H1 (cell line): ENCODE measurements at regions not wholly inside any gene's neighbourhood (a gene's known extent, or its start where the extent isn't known, plus 50 kb on each side); places are given as distances from the start of the nearest gene placed in this dataset.
A peak's percentile ranks its signal among the peaks of the same experiment; 100 is the strongest.

Experiments
- CTCF ChIA-PET: fragments of 300-600 bp; sonication (Branson Sonifier 250); formaldehyde crosslinking; loops from one replicate; lab custom pipeline; 2021; ENCODE audit not compliant: partially characterized antibody; lab: Charles Lee
- POLR2A ChIA-PET: fragments of 300-600 bp; sonication (Branson Sonifier 250); formaldehyde crosslinking; loops from one replicate; lab custom pipeline; 2021; ENCODE audit warnings: inconsistent platforms; ENCODE audit not compliant: partially characterized antibody; lab: Charles Lee
- DNase-seq, 2 experiments: peaks; one replicate each; pipeline versions ENCODE4 v3.0.0 to v3.0.0-alpha.2; 2010 to 2022; ENCODE audit warnings: low spot score in 2 of 2, low read depth in 1 of 2, mixed read lengths in 1 of 2
- FAIRE-seq: peaks from 2 replicates; lab custom pipeline; 2011; peaks lifted over from hg19 to GRCh38; lab: Jason Lieb, UNC
- H2AFZ ChIP-seq: 2 replicates; pipeline ENCODE4 v1.8.1; 2012; ENCODE audit warnings: low read length, inconsistent platforms
- H2AK5ac ChIP-seq: 2 replicates; pipeline ENCODE4 v1.6.1; 2013; ENCODE audit warnings: low read depth, low read length
- H2BK120ac ChIP-seq: replicated peaks from 2 replicates; pipeline ENCODE3; 2013; ENCODE audit warnings: low read depth, low read length, inconsistent platforms
- H2BK12ac ChIP-seq: 2 replicates; pipeline ENCODE4 v1.6.1; 2013; ENCODE audit warnings: low read depth, low read length
- H2BK15ac ChIP-seq: 2 replicates; pipeline ENCODE4 v1.6.1; 2013; ENCODE audit warnings: low read length
- H2BK20ac ChIP-seq: 2 replicates; pipeline ENCODE4 v1.6.1; 2013; ENCODE audit warnings: low read length
- H2BK5ac ChIP-seq: 2 replicates; pipeline ENCODE4 v1.6.1; 2013; ENCODE audit warnings: low read depth, low read length
- H3K14ac ChIP-seq: 2 replicates; pipeline ENCODE4 v1.6.1; 2013; ENCODE audit warnings: inconsistent platforms; ENCODE audit not compliant: insufficient read length
- H3K18ac ChIP-seq: 2 replicates; pipeline ENCODE4 v1.6.1; 2013; ENCODE audit warnings: low read length; ENCODE audit errors: extremely low read depth
- H3K23ac ChIP-seq: 2 replicates; pipeline ENCODE4 v1.6.1; 2013; ENCODE audit warnings: inconsistent platforms; ENCODE audit not compliant: insufficient read length
- H3K23me2 ChIP-seq: 2 replicates; pipeline ENCODE4 v1.6.1; 2013; ENCODE audit warnings: low read depth, low read length
- H3K27ac ChIP-seq: 2 replicates; pipeline ENCODE4 v1.6.1; 2011; ENCODE audit warnings: low read depth, low read length, inconsistent platforms
- H3K27me3 ChIP-seq, 4 experiments: replicated peaks in 1 of 4; 1 replicate in 1 of 4; 2 replicates in 3 of 4; pipeline versions ENCODE4 v1.6.1 to v1.8.1; 2011 to 2013; ENCODE audit warnings: low read length in 3 of 4, mild to moderate bottlenecking in 3 of 4, inconsistent platforms in 2 of 4, mixed read lengths in 2 of 4, moderate library complexity in 1 of 4; ENCODE audit not compliant: control insufficient read depth in 3 of 4, insufficient read depth in 3 of 4; ENCODE audit errors: extremely low read depth in 1 of 4
- H3K36me3 ChIP-seq, 4 experiments: 2 replicates each; pipeline versions ENCODE4 v1.6.1 to v1.8.1; 2011 to 2013; ENCODE audit warnings: mild to moderate bottlenecking in 4 of 4, low read length in 3 of 4, moderate library complexity in 2 of 4, control low read depth in 1 of 4, inconsistent platforms in 1 of 4; ENCODE audit not compliant: insufficient read depth in 4 of 4, control insufficient read depth in 2 of 4
- H3K4ac ChIP-seq: replicated peaks from 2 replicates; pipeline ENCODE3; 2013; ENCODE audit warnings: low read length, low read depth, mixed read lengths, inconsistent platforms; ENCODE audit not compliant: insufficient read length
- H3K4me1 ChIP-seq, 4 experiments: replicated peaks in 1 of 4; 1 replicate in 1 of 4; 2 replicates in 3 of 4; pipeline versions ENCODE4 v1.6.1 to v1.8.1; 2011 to 2013; ENCODE audit warnings: low read length in 3 of 4, inconsistent platforms in 2 of 4, mixed read lengths in 1 of 4; ENCODE audit not compliant: insufficient read depth in 4 of 4, control insufficient read depth in 3 of 4
- H3K4me2 ChIP-seq, 2 experiments: 2 replicates each; pipeline versions ENCODE4 v1.6.1 to v1.8.1; 2011 to 2013; ENCODE audit warnings: low read depth in 2 of 2, low read length in 2 of 2, control low read depth in 1 of 2, inconsistent platforms in 1 of 2, mild to moderate bottlenecking in 1 of 2; ENCODE audit not compliant: insufficient read depth in 1 of 2
- H3K4me3 ChIP-seq, 4 experiments: fragments of 200-600, 300-600 bp in 1 of 4; sonication (generic), shearing (Covaris generic), sonication (Bioruptor Twin) in 1 of 4; 2 replicates each; pipeline versions ENCODE4 v1.5.1 to v1.8.1; 2011 to 2016; ENCODE audit warnings: low read length in 4 of 4, low read depth in 3 of 4, control low read depth in 2 of 4, inconsistent platforms in 2 of 4, mild to moderate bottlenecking in 2 of 4, mixed read lengths in 1 of 4, moderate library complexity in 1 of 4; ENCODE audit not compliant: insufficient read depth in 2 of 4; ENCODE audit errors: extremely low read depth in 1 of 4
- H3K56ac ChIP-seq: replicated peaks from 2 replicates; pipeline ENCODE3; 2013; ENCODE audit warnings: low read depth, mild to moderate bottlenecking, mixed read lengths, low read length, inconsistent platforms; ENCODE audit not compliant: insufficient read length
- H3K79me1 ChIP-seq: 2 replicates; pipeline ENCODE4 v1.6.1; 2013; ENCODE audit warnings: low read depth, low read length, control low read depth
- H3K79me2 ChIP-seq, 2 experiments: 2 replicates each; pipeline versions ENCODE4 v1.6.1 to v1.8.1; 2012 to 2013; ENCODE audit warnings: low read length in 2 of 2, mild to moderate bottlenecking in 2 of 2, inconsistent platforms in 1 of 2; ENCODE audit not compliant: insufficient read depth in 2 of 2, control insufficient read depth in 1 of 2
- H3K9ac ChIP-seq, 4 experiments: replicated peaks in 1 of 4; 1 replicate in 1 of 4; 2 replicates in 3 of 4; pipeline versions ENCODE4 v1.6.1 to v1.8.1; 2011 to 2013; ENCODE audit warnings: low read depth in 3 of 4, low read length in 3 of 4, control low read depth in 2 of 4, mild to moderate bottlenecking in 2 of 4, moderate library complexity in 2 of 4, inconsistent platforms in 1 of 4; ENCODE audit errors: extremely low read depth in 1 of 4
- H3K9me3 ChIP-seq, 2 experiments: 2 replicates each; pipeline versions ENCODE4 v1.6.1 to v1.8.1; 2012 to 2013; ENCODE audit warnings: mild to moderate bottlenecking in 2 of 2, moderate library complexity in 2 of 2, control low read depth in 1 of 2, inconsistent platforms in 1 of 2, low read depth in 1 of 2, low read length in 1 of 2, mixed read lengths in 1 of 2; ENCODE audit not compliant: insufficient read depth in 2 of 2
- H4K20me1 ChIP-seq, 2 experiments: replicated peaks in 1 of 2; 2 replicates each; pipeline versions ENCODE3 to v1.8.1; 2011 to 2013; ENCODE audit warnings: inconsistent platforms in 2 of 2, low read length in 2 of 2, mild to moderate bottlenecking in 1 of 2; ENCODE audit not compliant: insufficient read depth in 2 of 2, control insufficient read depth in 1 of 2
- H4K5ac ChIP-seq: 2 replicates; pipeline ENCODE4 v1.6.1; 2013; ENCODE audit warnings: low read length, low read depth, mixed read lengths, inconsistent platforms; ENCODE audit not compliant: insufficient read length
- H4K8ac ChIP-seq: 2 replicates; pipeline ENCODE4 v1.8.0; 2013; ENCODE audit warnings: mild to moderate bottlenecking, moderate library complexity, low read length, inconsistent platforms; ENCODE audit not compliant: insufficient read depth; ENCODE audit errors: extremely low read depth
- H4K91ac ChIP-seq: replicated peaks from 2 replicates; pipeline ENCODE3; 2013; ENCODE audit warnings: low read length, mixed read lengths, inconsistent platforms; ENCODE audit not compliant: insufficient read length
- BRCA1 ChIP-seq: IDR thresholded peaks from 2 replicates; pipeline ENCODE4 v1.6.1; 2012; ENCODE audit warnings: low read depth, low read length, improper control_type of control experiment
- CBX8 ChIP-seq: fragments of 300-800, 300-1000 bp; sonication (generic); IDR thresholded peaks from 2 replicates; pipeline ENCODE4 v1.7.1; 2016; ENCODE audit warnings: low read depth, low read length, borderline replicate concordance
- CEBPB ChIP-seq: IDR thresholded peaks from 2 replicates; pipeline ENCODE4 v1.6.1; 2012; ENCODE audit warnings: low read depth, low read length
- CHD1 ChIP-seq: IDR thresholded peaks from 2 replicates; pipeline ENCODE4 v1.6.1; 2012; ENCODE audit warnings: low read depth, low read length, improper control_type of control experiment
- GABPA ChIP-seq: IDR thresholded peaks from 2 replicates; pipeline ENCODE4 v1.6.1; 2011; ENCODE audit warnings: mild to moderate bottlenecking, low read length, moderate library complexity, borderline replicate concordance; ENCODE audit not compliant: insufficient read depth
- JUND ChIP-seq: IDR thresholded peaks from 2 replicates; pipeline ENCODE4 v1.6.1; 2011; ENCODE audit warnings: mild to moderate bottlenecking, improper control_type of control experiment, low read length
- MAX ChIP-seq: IDR thresholded peaks from 2 replicates; pipeline ENCODE4 v1.6.1; 2012; ENCODE audit warnings: inconsistent platforms
- NANOG ChIP-seq: IDR thresholded peaks from 2 replicates; pipeline ENCODE4 v1.6.1; 2011; ENCODE audit warnings: low read length, low read depth, mild to moderate bottlenecking, inconsistent platforms; ENCODE audit not compliant: insufficient read depth, poor library complexity, severe bottlenecking
- PHF8 ChIP-seq: fragments of 200-600 bp; sonication (generic); conservative IDR thresholded peaks from 2 replicates; pipeline ENCODE4 v1.7.1; 2012; ENCODE audit warnings: low read depth, mild to moderate bottlenecking, inconsistent platforms, low read length, moderate library complexity
- SIRT6 ChIP-seq: IDR thresholded peaks from one replicate; pipeline ENCODE4 v1.7.1; 2012; ENCODE audit warnings: low read length, inconsistent platforms
- SIX5 ChIP-seq: IDR thresholded peaks from 2 replicates; pipeline ENCODE4 v1.6.1; 2011; ENCODE audit warnings: mild to moderate bottlenecking, low read depth, low read length
- SP2 ChIP-seq: IDR thresholded peaks from 2 replicates; pipeline ENCODE4 v1.6.1; 2012; ENCODE audit warnings: mild to moderate bottlenecking, low read length, inconsistent platforms
- SUZ12 ChIP-seq: fragments of 200-600 bp; sonication (generic); IDR thresholded peaks from 2 replicates; pipeline ENCODE4 v1.6.1; 2012; ENCODE audit warnings: mild to moderate bottlenecking, inconsistent platforms, low read length, moderate library complexity, mixed read lengths
- TBP ChIP-seq: IDR thresholded peaks from 2 replicates; pipeline ENCODE4 v1.6.1; 2011; ENCODE audit warnings: low read depth, low read length, improper control_type of control experiment
- TCF12 ChIP-seq: IDR thresholded peaks from 2 replicates; pipeline ENCODE4 v1.6.1; 2011; ENCODE audit warnings: low read depth, mild to moderate bottlenecking, low read length
- WGBS, 2 experiments: shearing (Covaris generic) in 1 of 2; methylation state at CpG; one replicate each; pipeline versions ENCODE4 v1.1.6 to v1.1.7; 2013 to 2015; ENCODE audit warnings: low lambda C conversion rate in 2 of 2, mixed read lengths in 2 of 2, inconsistent platforms in 1 of 2, low coverage in 1 of 2, missing lambda C conversion rate in 1 of 2; ENCODE audit not compliant: insufficient replicate concordance in 2 of 2, insufficient coverage in 1 of 2, insufficient read length in 1 of 2; ENCODE audit errors: extremely low coverage in 1 of 2, missing lambda C conversion rate in 1 of 2; 5-methylcytosine and 5-hydroxymethylcytosine counted together

GRCh38 chr18:77896586-77897252 is 647.1 kb downstream of the GALR1 start:
- Histone ChIP-seq H3K56ac (no peak overlapping the region), H3K23ac (no peak overlapping the region), H4K20me1 (no peaks in the 10 kb centered on the region), H2BK120ac (no peak overlapping the region), H2BK20ac (0 out of 2 replicates have a peak overlapping the region, but pooled peaks have one; percentile 24), H3K23me2 (peaks cover 2% of the 10 kb centered on the region; the same call in 1 of the 2 replicates), H4K91ac (no peak overlapping the region), H3K4me2 (no peak overlapping the region), H3K18ac (no peak overlapping the region), H3K4ac (no peak overlapping the region), H3K14ac (no peak overlapping the region), H4K8ac (no peak overlapping the region), H2BK5ac (no peak overlapping the region), H3K79me2 (no peaks in the 10 kb centered on the region), H3K4me3 (no peak overlapping the region), H2BK15ac (no peak overlapping the region), H2AK5ac (no peak overlapping the region), H3K36me3 (no peaks in the 10 kb centered on the region), H4K5ac (no peak overlapping the region), H3K4me1 (peaks cover 0 to 6% (median 3%) of the 10 kb centered on the region in 4 experiments; a peak in 2 of 7 replicates), H3K27me3 (no peaks in the 10 kb centered on the region), H2BK12ac (no peak overlapping the region), H3K9me3 (no peaks in the 10 kb centered on the region), H2AFZ (no peak overlapping the region), H3K79me1 (no peaks in the 10 kb centered on the region), H3K27ac (no peak overlapping the region), H3K9ac (no peak overlapping the region)
- POLR2A ChIA-PET = no interaction called here
- DNase-seq (no peak), FAIRE-seq (no peak)
- 85% methylated on average over 12 of the region's 12 CpGs; no CpG with 5 or more reads in 1 of the 2 experiments for whole genome bisulfite sequencing, 2 experiments
- CTCF ChIA-PET = interaction anchor here (0.9 to 1.3 kb wide), 2 partner anchors 25 to 42 kb away, joined by 3 read pairs; no protein-coding TSS in a partner anchor
- TF ChIP-seq NANOG (no peak), TCF12 (no peak), SUZ12 (no peak), CBX8 (no peak), PHF8 (no peak), SP2 (no peak), SIRT6 (no peak), BRCA1 (no peak), CHD1 (no peak), CEBPB (no peak), TBP (no peak), SIX5 (no peak), GABPA (no peak), JUND (no peak), MAX (no peak)
